WTC11 (cell line): ENCODE measurements at regions not wholly inside any gene's neighbourhood (a gene's known extent, or its start where the extent isn't known, plus 50 kb on each side); places are given as distances from the start of the nearest gene placed in this dataset.
A peak's percentile ranks its signal among the peaks of the same experiment; 100 is the strongest.

Source experiments
- ATAC-seq: fragments of 200-7000 bp; cut with Tn5 transposase; 2 replicates; pipeline ENCODE4 v1.10.0; 2021; ENCODE audit warnings: mild to moderate bottlenecking, moderate library complexity
- CTCF ChIA-PET: fragments of 300-600 bp; sonication (Branson Sonifier 250); formaldehyde crosslinking; loops from one replicate; lab custom pipeline; 2021; ENCODE audit warnings: antibody characterized with exemption; lab: Charles Lee
- POLR2A ChIA-PET: fragments of 350-600 bp; sonication (Branson Sonifier 250); formaldehyde crosslinking; loops from one replicate; lab custom pipeline; 2021; ENCODE audit warnings: antibody characterized with exemption; lab: Charles Lee
- DNase-seq: peaks from one replicate; pipeline ENCODE4 v3.0.0; 2021; ENCODE audit warnings: low spot score
- H3K27ac Mint-ChIP-seq: 2 replicates; pipeline ENCODE4 v1.8.0; 2021; ENCODE audit warnings: mixed read lengths
- H3K27me3 Mint-ChIP-seq: 2 replicates; pipeline ENCODE4 v1.8.0; 2021; ENCODE audit warnings: low read depth, mild to moderate bottlenecking, moderate library complexity, mixed read lengths
- H3K36me3 Mint-ChIP-seq: 2 replicates; pipeline ENCODE4 v1.8.0; 2021; ENCODE audit warnings: mixed read lengths
- H3K4me1 Mint-ChIP-seq: 2 replicates; pipeline ENCODE4 v1.8.0; 2022; ENCODE audit warnings: mixed read lengths
- H3K4me3 Mint-ChIP-seq: 2 replicates; pipeline ENCODE4 v1.8.0; 2021; ENCODE audit warnings: mild to moderate bottlenecking, moderate library complexity, mixed read lengths
- H3K9me3 Mint-ChIP-seq: 2 replicates; pipeline ENCODE4 v1.8.0; 2021; ENCODE audit warnings: mixed read lengths
- CBFB ChIP-seq: sonication (generic); formaldehyde crosslinking; IDR thresholded peaks from 2 replicates; pipeline ENCODE4 v1.8.1; 2022; ENCODE audit warnings: mild to moderate bottlenecking, low read depth, missing genetic modification reagents
- E2F1 ChIP-seq: sonication (generic); formaldehyde crosslinking; IDR thresholded peaks from 2 replicates; pipeline ENCODE4 v1.8.0; 2022; ENCODE audit warnings: mild to moderate bottlenecking, missing genetic modification reagents
- E2F5 ChIP-seq: sonication (generic); formaldehyde crosslinking; IDR thresholded peaks from 2 replicates; pipeline ENCODE4 v1.8.1; 2022; ENCODE audit warnings: mild to moderate bottlenecking, moderate library complexity, missing genetic modification reagents
- EMX1 ChIP-seq: fragments of 250-450 bp; sonication (Bioruptor Pico); IDR thresholded peaks from 2 replicates; pipeline ENCODE4 v1.8.0; 2021; ENCODE audit warnings: mild to moderate bottlenecking
- MLX ChIP-seq: sonication (generic); formaldehyde crosslinking; IDR thresholded peaks from 2 replicates; pipeline ENCODE4 v1.8.1; 2023; ENCODE audit warnings: mild to moderate bottlenecking, missing genetic modification reagents, moderate library complexity
- NFYB ChIP-seq: sonication (generic); formaldehyde crosslinking; conservative IDR thresholded peaks from 2 replicates; pipeline ENCODE4 v1.8.0; 2022; ENCODE audit warnings: low read depth, missing genetic modification reagents
- NR1H2 ChIP-seq: sonication (generic); formaldehyde crosslinking; IDR thresholded peaks from 2 replicates; pipeline ENCODE4 v1.9.0; 2021; ENCODE audit warnings: mild to moderate bottlenecking, moderate library complexity, missing genetic modification reagents
- NR3C1 ChIP-seq: sonication (generic); formaldehyde crosslinking; conservative IDR thresholded peaks from 2 replicates; pipeline ENCODE4 v1.8.1; 2023; ENCODE audit warnings: low read depth, mild to moderate bottlenecking, missing genetic modification reagents
- PRDM15 ChIP-seq: sonication (generic); formaldehyde crosslinking; IDR thresholded peaks from 2 replicates; pipeline ENCODE4 v1.8.0; 2022; ENCODE audit warnings: missing genetic modification reagents
- PREB ChIP-seq: sonication (generic); formaldehyde crosslinking; IDR thresholded peaks from 2 replicates; pipeline ENCODE4 v1.8.1; 2022; ENCODE audit warnings: mild to moderate bottlenecking, missing genetic modification reagents, moderate library complexity, borderline replicate concordance
- STAT6 ChIP-seq: sonication (generic); formaldehyde crosslinking; conservative IDR thresholded peaks from 2 replicates; pipeline ENCODE4 v1.8.1; 2023; ENCODE audit warnings: mild to moderate bottlenecking, low read depth, missing genetic modification reagents, moderate library complexity
- ZBTB21 ChIP-seq: sonication (generic); formaldehyde crosslinking; IDR thresholded peaks from 2 replicates; pipeline ENCODE4 v1.8.1; 2023; ENCODE audit warnings: mild to moderate bottlenecking, missing genetic modification reagents, borderline replicate concordance
- ZMAT4 ChIP-seq: fragments of 250-450 bp; sonication (Bioruptor Pico); IDR thresholded peaks from 2 replicates; pipeline ENCODE4 v1.9.0; 2021; ENCODE audit warnings: mild to moderate bottlenecking
- ZNF396 ChIP-seq: fragments of 250-450 bp; sonication (Bioruptor Pico); IDR thresholded peaks from 2 replicates; pipeline ENCODE4 v1.8.0; 2021; ENCODE audit warnings: mild to moderate bottlenecking, moderate library complexity, borderline replicate concordance

- H3K9me3 Mint-ChIP-seq: no peaks in the 10 kb centered on the region; the same call in 1 of the 2 replicates
- no peaks in the 10 kb centered on the region for H3K36me3 Mint-ChIP-seq
- POLR2A ChIA-PET: no interaction called here
- no peaks in the 10 kb centered on the region for H3K27me3 Mint-ChIP-seq
- CTCF ChIA-PET: no interaction called here
- no peak for ATAC-seq
- peaks cover 12% of the 10 kb centered on the region for H3K4me1 Mint-ChIP-seq
- H3K4me3 Mint-ChIP-seq: no peak overlapping the region
- no peak overlapping the region for H3K27ac Mint-ChIP-seq
- DNase-seq: no peak
- no peak for TF ChIP-seq ZBTB21
- no peak for TF ChIP-seq MLX (CRISPR knock-in tag)
- no peak for TF ChIP-seq NR1H2 (CRISPR knock-in tag)
- TF ChIP-seq ZMAT4 (CRISPR knock-in tag): no peak
- no peak for TF ChIP-seq NR3C1 (CRISPR knock-in tag)
- no peak for TF ChIP-seq CBFB (CRISPR knock-in tag)
- no peak for TF ChIP-seq PRDM15 (CRISPR knock-in tag)
- no peak for TF ChIP-seq NFYB (CRISPR knock-in tag)
- no peak for TF ChIP-seq ZNF396 (CRISPR knock-in tag)
- no peak for TF ChIP-seq E2F1 (CRISPR knock-in tag)
- no peak for TF ChIP-seq E2F5 (CRISPR knock-in tag)
- TF ChIP-seq PREB (CRISPR knock-in tag): no peak
- TF ChIP-seq EMX1 (CRISPR knock-in tag): no peak
Measured at GRCh38 chr14:39784461-39784860, 352.2 kb upstream of the FBXO33 start.

- no peak for TF ChIP-seq STAT6 (CRISPR knock-in tag)
- ATAC-seq (peak; percentile 39; the same call in 1 of the 2 replicates), DNase-seq (peak; percentile 12)
- Mint-ChIP-seq H3K9me3 (no peaks in the 10 kb centered on the region; the same call in 1 of the 2 replicates), H3K27me3 (no peaks in the 10 kb centered on the region), H3K36me3 (no peaks in the 10 kb centered on the region), H3K4me3 (no peak overlapping the region), H3K4me1 (peaks cover 12% of the 10 kb centered on the region), H3K27ac (no peak overlapping the region)
- ChIA-PET CTCF (no interaction called here), POLR2A (no interaction called here)
Measured at GRCh38 chr14:39781466-39781865, 349.2 kb upstream of the FBXO33 start.
